ENCODE measurements at regions not wholly inside any gene's neighbourhood (a gene's known extent, or its start where the extent isn't known, plus 50 kb on each side); places are given as distances from the start of the nearest gene placed in this dataset.

DNA sequence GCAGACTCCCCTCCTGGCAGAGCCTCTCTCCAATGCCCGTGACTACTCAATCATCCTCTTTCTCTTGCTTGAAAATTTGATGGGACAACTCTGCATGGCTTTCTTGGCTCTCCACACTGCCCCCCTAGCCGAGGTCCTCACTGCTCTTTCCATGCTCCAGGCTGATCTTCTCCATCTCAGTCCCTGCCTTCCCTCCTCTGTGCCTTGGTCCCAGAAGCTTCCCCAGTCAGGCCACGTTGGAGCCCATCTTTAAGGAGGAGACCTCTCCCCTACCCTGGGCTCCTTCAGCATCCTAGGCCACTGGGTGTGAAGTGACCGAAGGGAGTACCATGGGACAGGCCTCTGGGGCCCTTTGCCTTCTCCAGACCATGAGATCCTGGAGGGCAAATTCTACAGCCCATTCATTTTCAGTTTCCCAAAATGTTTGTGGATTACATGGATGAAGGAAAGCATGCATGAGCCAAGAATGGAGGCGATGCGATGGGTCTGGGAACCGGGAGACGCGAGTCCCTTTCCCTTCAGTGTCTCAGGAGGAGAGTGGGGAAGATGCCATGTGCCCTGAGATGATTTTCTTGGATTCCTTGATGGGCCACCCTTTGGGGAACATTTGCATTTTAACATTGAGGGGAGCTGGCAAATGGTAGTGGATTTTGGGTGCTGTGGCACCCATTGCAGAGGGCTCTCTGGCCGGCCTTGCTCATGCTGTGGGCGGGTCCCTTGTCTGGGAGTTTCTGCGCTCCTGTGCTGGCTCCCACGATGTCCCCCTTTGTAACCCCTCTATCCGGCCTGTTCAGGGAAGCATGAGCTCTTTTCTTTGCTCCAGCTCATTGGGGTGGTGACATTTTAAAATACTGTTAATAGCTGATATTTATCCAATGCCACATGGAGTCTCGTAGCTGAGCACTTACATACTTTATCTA is 376.6 kb downstream of the RPS24 start:
- POLR2A ChIA-PET (ENCODE audit: unreplicated experiment): interaction anchor here (0.6 kb wide), 1 partner anchor 263 kb away, joined by 3 read pairs; no protein-coding TSS in a partner anchor
- no peak for ATAC-seq
- BruUV-seq (replicated peaks): no TSS peak

DNA sequence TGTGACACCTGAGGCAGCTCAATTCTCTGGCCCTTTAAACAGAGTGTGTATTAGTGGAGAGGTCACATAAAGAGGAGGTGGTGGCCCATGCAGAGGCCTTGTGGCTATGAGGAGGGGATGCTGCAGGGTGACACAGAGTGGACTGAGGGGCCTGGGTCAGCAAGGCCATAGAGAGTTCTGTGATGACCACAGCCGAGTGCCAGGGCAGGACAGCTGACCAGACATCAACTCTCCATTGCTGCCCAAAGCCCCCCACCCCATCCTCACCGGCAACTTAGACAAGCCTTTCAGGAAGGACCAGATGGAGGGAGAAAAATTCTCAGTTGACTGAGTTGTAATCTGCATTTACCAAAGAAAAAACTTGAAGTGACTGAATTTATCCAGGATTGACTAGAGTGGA is 378.1 kb downstream of the RPS24 start:
- H3K36me3 ChIP-seq (ENCODE audit: low read depth, low read length): no peaks in the 10 kb centered on the region
- no TSS peak for BruUV-seq (replicated peaks)
- ATAC-seq: no peak
- no peaks in the 10 kb centered on the region for H4K20me1 ChIP-seq (ENCODE audit: low read length)
- ChIA-PET POLR2A (ENCODE audit: unreplicated experiment) (no interaction called here), CTCF (no interaction called here)
- no peaks in the 10 kb centered on the region for H3K27me3 ChIP-seq (ENCODE audit: low read length)
- TF ChIP-seq EZH2 (IDR thresholded peaks at IDR 0.05; ENCODE audit: low read length, unreplicated experiment) (no peak), EZH2phosphoT487 (IDR thresholded peaks at IDR 0.05; ENCODE audit: borderline replicate concordance, low read length) (no peak)
- TF ChIP-seq, protein P1, sequence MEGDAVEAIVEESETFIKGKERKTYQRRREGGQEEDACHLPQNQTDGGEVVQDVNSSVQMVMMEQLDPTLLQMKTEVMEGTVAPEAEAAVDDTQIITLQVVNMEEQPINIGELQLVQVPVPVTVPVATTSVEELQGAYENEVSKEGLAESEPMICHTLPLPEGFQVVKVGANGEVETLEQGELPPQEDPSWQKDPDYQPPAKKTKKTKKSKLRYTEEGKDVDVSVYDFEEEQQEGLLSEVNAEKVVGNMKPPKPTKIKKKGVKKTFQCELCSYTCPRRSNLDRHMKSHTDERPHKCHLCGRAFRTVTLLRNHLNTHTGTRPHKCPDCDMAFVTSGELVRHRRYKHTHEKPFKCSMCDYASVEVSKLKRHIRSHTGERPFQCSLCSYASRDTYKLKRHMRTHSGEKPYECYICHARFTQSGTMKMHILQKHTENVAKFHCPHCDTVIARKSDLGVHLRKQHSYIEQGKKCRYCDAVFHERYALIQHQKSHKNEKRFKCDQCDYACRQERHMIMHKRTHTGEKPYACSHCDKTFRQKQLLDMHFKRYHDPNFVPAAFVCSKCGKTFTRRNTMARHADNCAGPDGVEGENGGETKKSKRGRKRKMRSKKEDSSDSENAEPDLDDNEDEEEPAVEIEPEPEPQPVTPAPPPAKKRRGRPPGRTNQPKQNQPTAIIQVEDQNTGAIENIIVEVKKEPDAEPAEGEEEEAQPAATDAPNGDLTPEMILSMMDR (conservative IDR thresholded peaks at IDR 0.05; ENCODE audit: low read depth, low read length): no peak
- no peaks in the 10 kb centered on the region for H3K79me2 ChIP-seq (ENCODE audit: low read length)
- no peak overlapping the region for H3K27ac ChIP-seq (ENCODE audit: low read length)
- no peak for DNase-seq
- no peak overlapping the region for H2AFZ ChIP-seq (ENCODE audit: low read length)
- intact Hi-C loops (cut with micrococcal nuclease): no loop called here
- H3K9me2 ChIP-seq (replicated peaks; ENCODE audit: low read length): peaks cover 13% of the 10 kb centered on the region
- peaks cover 20% of the 10 kb centered on the region for H3K4me1 ChIP-seq (ENCODE audit: insufficient read depth, low read length)
- H3K4me3 ChIP-seq (ENCODE audit: low read length): no peak overlapping the region
- no peaks in the 10 kb centered on the region for H3F3A ChIP-seq (ENCODE audit: low read length, unreplicated experiment)
- no peaks in the 10 kb centered on the region for H3K9me3 ChIP-seq (ENCODE audit: low read length)
- H3K4me2 ChIP-seq (ENCODE audit: low read length): no peak overlapping the region
- no peak overlapping the region for H3K9ac ChIP-seq (ENCODE audit: low read length)

More for the DNA sequence above, 376.6 kb downstream of the RPS24 start:
- no peak overlapping the region for H3K9ac ChIP-seq (ENCODE audit: low read length)
- H3K79me2 ChIP-seq (ENCODE audit: low read length): no peaks in the 10 kb centered on the region
- H3K4me3 ChIP-seq (ENCODE audit: low read length): no peak overlapping the region
- TF ChIP-seq, protein P1 (conservative IDR thresholded peaks at IDR 0.05; ENCODE audit: low read depth, low read length): no peak
- no peak for TF ChIP-seq EZH2 (IDR thresholded peaks at IDR 0.05; ENCODE audit: low read length, unreplicated experiment)
- no peak for TF ChIP-seq EZH2phosphoT487 (IDR thresholded peaks at IDR 0.05; ENCODE audit: borderline replicate concordance, low read length)
- H3K9me2 ChIP-seq (replicated peaks; ENCODE audit: low read length): peaks cover 7% of the 10 kb centered on the region
- intact Hi-C loops (cut with micrococcal nuclease): no loop called here
- peaks cover 11% of the 10 kb centered on the region for H3K4me1 ChIP-seq (ENCODE audit: insufficient read depth, low read length)
- no peaks in the 10 kb centered on the region for H3F3A ChIP-seq (ENCODE audit: low read length, unreplicated experiment)
- H4K20me1 ChIP-seq (ENCODE audit: low read length): no peaks in the 10 kb centered on the region
- CTCF ChIA-PET: no interaction called here
- 0 out of 2 replicates have a peak, but pooled peaks cover 4% of the 10 kb centered on the region for H3K27me3 ChIP-seq (ENCODE audit: low read length)
- no peak overlapping the region for H2AFZ ChIP-seq (ENCODE audit: low read length)
- H3K36me3 ChIP-seq (ENCODE audit: low read depth, low read length): no peaks in the 10 kb centered on the region
- no peak overlapping the region for H3K4me2 ChIP-seq (ENCODE audit: low read length)
- no peak for DNase-seq
- H3K9me3 ChIP-seq (ENCODE audit: low read length): no peaks in the 10 kb centered on the region
- no peak overlapping the region for H3K27ac ChIP-seq (ENCODE audit: low read length)

DNA sequence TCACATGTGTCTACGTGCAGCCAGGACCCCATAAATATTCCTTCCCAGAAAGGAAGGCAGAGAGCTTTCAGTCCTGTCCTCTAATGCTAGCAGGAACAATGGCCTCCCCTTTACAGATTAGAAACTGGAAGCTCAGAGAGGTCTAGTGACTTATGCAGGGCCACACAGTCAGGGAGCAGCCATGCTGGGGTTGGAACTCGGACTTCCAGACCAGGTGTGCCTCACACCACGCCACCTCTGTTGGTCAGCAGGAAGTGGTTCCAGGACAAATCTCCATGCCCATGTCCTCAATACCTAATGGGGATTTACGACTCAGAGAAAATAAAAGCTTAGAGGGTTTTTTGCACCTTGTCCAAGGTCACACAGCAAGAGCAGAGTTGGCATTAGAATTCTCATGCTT is 378.9 kb downstream of the RPS24 start:
- BruUV-seq (replicated peaks): no TSS peak
- H3K36me3 ChIP-seq (ENCODE audit: low read depth, low read length): no peaks in the 10 kb centered on the region
- POLR2A ChIA-PET (ENCODE audit: unreplicated experiment): interaction anchor here (0.6 kb wide), 1 partner anchor 84 kb away, joined by 3 read pairs; no protein-coding TSS in a partner anchor
- H3K9me2 ChIP-seq (replicated peaks; ENCODE audit: low read length): peaks cover 13% of the 10 kb centered on the region
- DNase-seq (no peak), ATAC-seq (no peak)
- CTCF ChIA-PET: no interaction called here
- no peak overlapping the region for H2AFZ ChIP-seq (ENCODE audit: low read length)
- H3K4me1 ChIP-seq (ENCODE audit: insufficient read depth, low read length): peaks cover 22% of the 10 kb centered on the region
- TF ChIP-seq EZH2 (IDR thresholded peaks at IDR 0.05; ENCODE audit: low read length, unreplicated experiment): no peak
- TF ChIP-seq, protein P1 (conservative IDR thresholded peaks at IDR 0.05; ENCODE audit: low read depth, low read length): no peak
- no peak for TF ChIP-seq EZH2phosphoT487 (IDR thresholded peaks at IDR 0.05; ENCODE audit: borderline replicate concordance, low read length)
- no peaks in the 10 kb centered on the region for H4K20me1 ChIP-seq (ENCODE audit: low read length)
- no peaks in the 10 kb centered on the region for H3F3A ChIP-seq (ENCODE audit: low read length, unreplicated experiment)
- no peaks in the 10 kb centered on the region for H3K9me3 ChIP-seq (ENCODE audit: low read length)
- no peak overlapping the region for H3K4me2 ChIP-seq (ENCODE audit: low read length)
- H3K4me3 ChIP-seq (ENCODE audit: low read length): no peak overlapping the region
- H3K27me3 ChIP-seq (ENCODE audit: low read length): no peaks in the 10 kb centered on the region
- intact Hi-C loops (cut with micrococcal nuclease): no loop called here
- H3K27ac ChIP-seq (ENCODE audit: low read length): no peak overlapping the region
- H3K79me2 ChIP-seq (ENCODE audit: low read length): no peaks in the 10 kb centered on the region
- H3K9ac ChIP-seq (ENCODE audit: low read length): no peak overlapping the region

Data from PC-3 (cell line).